Globus pallidus (tissue), 1 donor: ENCODE measurements at regions not wholly inside any gene's neighbourhood (a gene's known extent, or its start where the extent isn't known, plus 50 kb on each side); places are given as distances from the start of the nearest gene placed in this dataset.

Source experiments
- DNase-seq: peaks from one replicate; pipeline ENCODE4 v3.0.0-alpha.2; 2015; ENCODE audit warnings: low spot score

DNA sequence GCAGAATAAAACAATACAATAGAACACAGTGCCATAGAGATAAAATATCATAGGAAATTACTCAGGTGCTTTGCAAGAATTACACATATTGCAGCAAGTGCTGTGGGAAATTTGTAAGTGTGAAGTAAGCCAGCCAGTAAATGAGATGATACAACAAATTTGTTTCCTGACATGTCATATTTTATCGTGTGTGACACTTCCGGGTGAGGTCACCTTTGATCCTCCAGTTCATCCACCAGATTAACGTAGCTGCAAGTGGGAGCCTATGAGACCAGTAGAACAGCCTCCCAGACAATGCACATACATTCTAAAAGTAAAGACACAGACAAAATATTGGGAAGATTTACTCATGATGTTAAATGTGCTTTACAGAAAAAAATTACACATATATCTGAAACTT lies 72.2 kb downstream of the PRDM9 start:
- DNase-seq: no peak

DNA sequence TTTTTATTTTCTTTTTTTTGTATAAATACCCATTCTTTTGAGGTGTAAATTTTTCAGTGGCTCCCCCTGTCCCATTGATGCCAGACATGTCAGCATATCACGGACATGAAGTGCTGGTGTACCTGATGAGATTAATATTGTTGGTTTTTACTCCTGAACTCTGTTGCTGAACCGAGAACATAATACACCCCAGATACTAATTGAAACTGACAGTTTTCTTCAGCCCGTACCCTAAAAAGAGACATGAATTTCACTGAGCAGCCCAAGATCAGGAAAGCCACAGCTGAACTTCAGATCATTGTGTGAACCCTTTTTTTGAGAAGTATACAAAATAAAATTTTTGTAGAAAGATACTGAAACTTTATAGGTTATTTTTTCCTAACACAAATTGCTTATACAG lies 75.7 kb downstream of the PRDM9 start:
- DNase-seq: no peak

DNA sequence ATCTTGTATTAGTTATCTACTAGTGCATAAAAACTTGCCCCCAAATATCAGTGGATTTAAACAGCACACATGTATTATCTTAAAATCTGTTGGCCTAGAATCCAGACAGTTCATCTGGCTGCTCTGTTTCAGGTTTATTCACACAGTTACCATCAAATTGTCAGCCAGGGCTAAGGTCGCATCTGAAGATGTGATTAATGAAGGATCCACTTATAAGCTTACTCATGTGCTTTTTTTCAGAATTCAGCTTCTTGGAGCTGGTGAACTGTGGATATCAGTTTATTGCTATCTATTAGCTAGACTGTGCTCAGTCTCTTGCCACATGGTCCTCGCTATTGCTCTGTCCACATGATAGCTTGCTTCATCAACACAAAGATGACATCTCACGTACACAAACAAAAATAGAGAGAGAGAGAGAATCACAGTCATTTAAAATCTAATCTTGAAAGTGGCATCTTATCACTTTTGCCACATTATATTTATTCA lies 81.5 kb downstream of the PRDM9 start:
- DNase-seq: no peak

DNA sequence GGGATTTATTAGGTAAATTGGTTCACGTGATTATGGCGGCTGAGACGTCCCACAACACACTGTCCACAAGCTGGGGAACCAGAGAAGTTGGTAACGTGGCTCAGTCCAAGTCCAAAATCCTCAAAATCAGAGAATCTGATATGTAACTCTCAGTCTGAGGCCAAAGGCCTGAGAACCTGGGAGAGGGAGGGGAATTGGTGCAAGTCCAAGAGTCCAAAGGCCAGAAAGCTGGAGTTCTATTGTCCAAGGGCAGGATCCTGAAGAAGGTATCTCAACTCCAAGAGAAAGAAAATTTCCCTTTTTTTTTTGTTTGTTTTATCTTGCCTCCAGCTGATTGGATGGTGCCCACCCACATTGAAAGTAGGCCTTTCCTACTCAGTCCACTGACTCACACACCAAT lies 83.8 kb downstream of the PRDM9 start:
- DNase-seq: no peak

DNA sequence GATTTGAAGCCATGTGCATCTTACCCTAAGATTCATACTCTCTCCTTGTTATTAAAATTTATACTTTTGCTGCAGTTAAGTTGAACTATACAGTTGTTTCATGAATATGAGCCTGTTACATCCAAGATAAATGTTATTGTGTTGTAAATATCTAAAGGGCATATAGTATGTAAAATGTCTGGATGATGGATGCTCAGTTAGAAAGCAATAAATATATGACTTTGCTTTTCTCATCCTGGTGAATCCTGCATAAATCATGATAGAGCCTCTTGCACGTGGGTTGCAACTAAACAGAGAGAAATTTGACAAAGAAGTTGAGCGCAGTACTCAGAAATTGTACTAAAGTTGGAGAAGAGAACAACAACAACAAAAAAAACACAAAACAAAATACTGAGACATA lies 99.5 kb downstream of the PRDM9 start:
- no peak for DNase-seq

DNA sequence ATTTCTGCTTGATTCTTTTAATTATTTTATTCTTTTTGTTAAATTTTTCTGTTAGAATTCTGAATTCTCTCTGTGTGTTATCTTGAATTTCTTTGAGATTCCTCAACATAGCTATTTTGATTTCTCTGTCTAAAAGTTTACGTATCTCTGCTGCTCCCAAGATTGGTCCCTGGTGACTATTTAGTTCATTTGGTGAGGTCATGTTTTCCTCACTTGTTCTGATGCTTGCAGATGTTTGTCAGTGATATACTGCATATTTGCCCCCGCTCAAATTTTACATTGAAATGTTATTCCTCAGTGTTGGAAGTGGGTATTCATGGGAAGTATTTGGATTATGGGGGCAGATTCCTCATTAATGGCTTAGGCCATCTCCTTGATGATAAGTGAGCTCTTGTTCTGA lies 105.3 kb downstream of the PRDM9 start:
- DNase-seq: no peak

DNA sequence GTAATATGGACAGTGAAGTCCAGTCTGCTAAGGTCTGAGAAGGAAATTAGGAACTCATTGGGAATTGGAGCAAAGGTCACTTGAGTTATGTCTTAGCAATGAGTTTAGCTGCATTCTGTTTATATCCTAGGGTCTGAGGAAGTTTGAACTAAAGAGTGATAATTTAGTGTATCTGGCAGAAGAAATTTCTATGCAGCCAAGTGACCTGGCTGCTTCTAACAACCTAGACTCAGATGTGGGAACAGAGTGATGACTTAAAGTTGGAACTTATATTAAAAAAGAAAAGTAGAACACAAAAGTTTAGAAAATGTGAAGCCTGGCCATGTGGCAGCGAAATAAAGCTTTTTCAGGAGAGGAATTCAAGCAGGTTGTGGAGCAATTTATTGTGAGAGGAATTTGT lies 106.2 kb downstream of the PRDM9 start:
- no peak for DNase-seq

DNA sequence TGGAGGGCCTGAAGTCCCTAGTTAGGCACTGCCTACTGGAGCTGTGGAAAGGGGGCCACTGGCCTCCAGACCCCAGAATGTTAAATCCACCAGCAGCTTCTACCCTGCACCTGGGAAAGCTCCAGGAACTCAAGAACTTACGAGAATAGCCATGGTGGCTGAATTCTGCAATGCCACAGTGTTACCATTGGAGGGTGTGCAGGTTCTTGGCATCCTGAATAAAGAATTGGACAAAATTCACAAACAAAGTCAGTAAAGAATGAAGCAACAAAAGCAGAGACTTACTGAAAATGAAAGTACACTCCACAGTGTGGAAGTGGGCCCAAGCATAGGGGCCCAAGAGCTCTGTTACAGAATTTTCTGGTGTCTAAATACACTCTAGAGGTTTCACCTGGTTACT lies 107.0 kb downstream of the PRDM9 start:
- DNase-seq: no peak

DNA sequence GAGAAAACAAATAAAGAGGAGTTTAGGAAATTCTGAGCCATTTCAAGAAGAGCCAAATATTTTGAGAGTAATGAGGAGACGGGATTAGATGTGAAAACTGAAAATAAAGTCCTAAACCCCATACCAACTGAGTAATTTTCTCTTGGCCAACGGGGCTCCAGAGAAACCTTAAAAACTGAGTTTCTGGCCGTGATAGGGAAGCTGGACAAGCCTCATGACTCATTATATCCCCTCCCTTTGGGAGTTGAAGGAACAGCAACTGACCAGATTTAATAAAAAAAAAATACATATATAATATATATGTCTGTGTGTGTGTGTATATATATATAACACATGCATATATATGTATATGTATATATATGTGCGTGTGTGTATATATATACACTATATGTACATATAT lies 119.6 kb downstream of the PRDM9 start:
- DNase-seq: no peak

DNA sequence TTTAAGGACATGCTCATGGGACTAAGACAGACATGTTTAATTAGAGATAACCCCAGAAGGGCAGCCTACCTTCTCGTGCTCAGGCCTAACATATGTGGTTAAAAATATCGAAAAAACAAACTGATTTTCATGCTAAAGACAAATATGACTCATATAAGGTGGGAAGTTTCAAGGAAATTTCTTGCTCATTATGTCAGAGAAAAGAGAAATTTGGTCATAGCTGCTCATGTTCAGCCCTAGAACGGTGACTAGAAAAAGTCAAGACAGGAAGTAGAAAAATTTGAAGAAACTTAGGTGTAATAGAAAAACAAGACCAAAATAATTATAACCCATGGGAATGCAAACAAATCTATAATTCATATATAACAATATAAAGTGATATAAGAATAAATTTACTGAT lies 120.6 kb downstream of the PRDM9 start:
- no peak for DNase-seq

DNA sequence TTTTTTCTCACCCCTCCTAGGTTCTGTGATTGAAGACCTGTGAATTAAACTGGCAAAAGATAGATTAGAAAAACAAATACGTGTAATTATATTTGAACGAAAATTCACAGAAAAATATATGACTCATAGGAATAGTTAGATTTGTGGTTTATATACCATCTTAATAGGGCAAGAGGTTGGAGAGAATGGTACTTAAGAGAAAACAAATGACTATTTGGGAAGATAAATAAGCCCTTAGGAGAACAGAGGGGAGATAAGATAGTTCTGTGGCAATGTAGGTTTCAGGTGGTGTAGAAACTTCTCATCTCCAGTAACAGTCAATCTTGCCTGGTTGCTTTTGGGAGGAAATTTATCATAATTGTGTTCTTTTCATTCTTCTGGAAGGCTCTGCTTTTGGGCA lies 122.0 kb downstream of the PRDM9 start:
- DNase-seq: no peak

DNA sequence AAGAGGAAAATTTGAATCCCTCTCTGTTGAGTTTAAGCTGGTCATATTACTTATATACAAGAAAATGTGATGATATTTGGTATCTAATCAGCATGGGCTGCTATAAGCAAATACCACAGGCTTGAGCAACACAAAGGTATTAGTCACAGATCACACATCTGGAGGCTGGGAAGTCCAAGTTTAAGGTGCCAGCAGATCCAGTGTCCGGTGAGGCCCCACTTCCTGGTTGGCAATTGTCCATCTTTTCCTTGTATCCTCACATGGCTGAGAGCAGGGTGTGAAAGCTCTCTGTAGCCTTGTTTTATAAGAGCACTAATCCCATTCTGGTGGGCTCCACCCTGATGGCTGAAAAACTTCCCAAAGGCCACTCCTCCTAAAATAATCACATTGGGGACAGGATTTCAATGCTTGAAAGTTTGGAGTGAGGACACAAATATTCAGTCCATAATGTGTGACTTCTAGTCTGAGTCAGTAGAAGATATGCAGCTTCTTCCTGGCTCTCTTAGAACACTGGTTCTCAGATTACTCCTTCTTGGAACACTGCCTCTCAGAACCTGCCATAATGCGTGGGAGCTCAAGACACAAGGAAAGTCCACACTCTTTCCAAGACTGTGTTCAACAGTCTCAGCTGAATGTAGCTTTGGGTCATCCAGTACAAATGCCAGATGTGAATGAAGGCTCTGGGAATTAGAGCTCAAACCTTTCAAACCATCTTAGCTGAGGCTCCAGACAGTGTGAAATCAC lies 124.1 kb downstream of the PRDM9 start:
- no peak for DNase-seq

DNA sequence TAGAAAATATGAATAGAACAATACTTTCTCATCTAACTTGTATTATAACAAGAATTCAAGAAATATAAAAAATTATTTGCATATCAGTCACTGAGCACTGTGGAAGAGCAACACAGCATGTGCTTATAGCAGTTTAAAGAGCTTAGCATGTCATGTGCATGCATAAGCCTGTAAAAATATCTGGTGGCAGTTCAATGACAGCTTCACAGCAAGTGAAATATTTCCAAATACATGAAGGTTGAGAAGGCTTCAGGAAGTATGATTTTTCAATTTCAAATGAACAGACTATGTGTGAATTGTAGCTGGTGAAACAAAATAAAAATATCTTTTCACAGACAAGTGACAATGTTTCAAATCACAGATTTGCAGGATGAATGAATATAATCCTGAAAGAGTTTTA lies 128.5 kb downstream of the PRDM9 start:
- no peak for DNase-seq

DNA sequence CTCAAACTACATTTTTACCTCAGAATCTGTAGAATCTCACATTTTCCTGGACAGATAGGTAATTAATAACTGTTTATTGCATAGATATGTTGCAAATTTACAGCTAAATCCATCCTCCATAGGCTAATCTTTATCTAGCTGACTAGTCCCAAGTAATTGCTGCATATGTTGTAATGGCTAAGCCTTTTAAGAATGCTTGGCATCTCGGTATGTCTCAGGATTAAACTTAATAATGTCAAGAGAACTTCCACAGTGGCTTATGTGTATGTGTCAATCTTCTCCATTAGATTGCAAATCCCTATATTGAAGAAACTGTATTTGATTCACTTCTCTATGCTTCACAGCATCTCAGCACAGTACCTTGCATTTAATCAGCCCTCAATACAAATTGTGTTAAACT lies 131.9 kb downstream of the PRDM9 start:
- DNase-seq: no peak

DNA sequence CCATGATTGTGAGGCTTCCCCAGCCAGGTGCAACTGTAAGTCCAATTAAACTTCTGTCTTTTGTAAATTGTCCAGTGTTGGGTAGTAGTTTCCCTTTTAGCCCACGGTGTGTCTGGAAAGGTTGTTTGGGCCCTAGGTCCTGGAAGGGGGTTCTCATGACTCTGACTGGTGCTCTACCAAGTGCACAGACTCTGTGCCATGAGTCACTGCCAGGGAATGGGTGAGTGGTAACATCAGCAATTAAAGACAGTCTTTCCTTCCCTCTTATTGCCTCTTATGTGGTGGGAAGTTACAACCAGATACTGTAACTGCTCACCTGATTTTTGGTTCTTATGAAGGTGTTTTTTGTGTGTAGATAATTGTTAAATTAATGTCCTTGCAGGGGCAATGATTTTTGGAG lies 141.2 kb downstream of the PRDM9 start:
- no peak for DNase-seq

DNA sequence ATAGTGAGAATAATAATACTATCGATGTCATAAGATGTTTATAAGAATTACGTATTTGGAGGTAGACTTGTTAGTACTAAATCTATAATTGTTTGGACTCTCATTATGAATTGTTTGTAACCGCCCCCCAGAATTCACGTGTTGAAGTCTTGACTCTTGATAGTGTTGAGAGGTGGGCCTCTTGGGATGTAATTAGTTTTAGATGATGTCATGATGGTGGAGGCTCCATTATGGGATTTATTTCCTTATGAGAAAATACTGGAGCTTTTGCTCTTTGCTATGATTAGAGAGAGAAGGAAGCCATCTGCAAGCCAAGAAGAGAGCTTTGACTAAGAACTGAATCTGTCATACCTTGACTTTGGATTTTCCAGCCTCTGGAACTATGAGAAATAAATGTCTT lies 142.2 kb downstream of the PRDM9 start:
- no peak for DNase-seq

DNA sequence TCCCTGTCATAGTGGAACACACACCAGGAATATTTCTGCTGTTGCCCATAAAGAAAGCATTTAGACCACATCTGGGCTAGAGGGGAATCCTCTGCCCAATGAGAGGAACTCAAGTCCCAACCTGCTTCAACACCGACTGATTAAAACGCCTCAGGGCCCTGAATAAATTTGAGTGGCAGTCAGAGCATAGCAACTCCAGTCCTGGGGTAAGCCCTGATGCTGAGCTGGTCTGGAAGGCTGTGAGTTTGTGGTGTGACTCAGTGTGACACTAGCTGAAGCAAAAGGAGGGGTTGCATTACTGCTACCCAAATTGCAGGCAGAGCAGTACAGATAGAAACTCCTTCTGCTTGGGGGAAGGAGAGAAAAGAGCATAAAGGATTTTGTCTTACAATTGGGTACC lies 148.3 kb downstream of the PRDM9 start:
- DNase-seq: no peak

DNA sequence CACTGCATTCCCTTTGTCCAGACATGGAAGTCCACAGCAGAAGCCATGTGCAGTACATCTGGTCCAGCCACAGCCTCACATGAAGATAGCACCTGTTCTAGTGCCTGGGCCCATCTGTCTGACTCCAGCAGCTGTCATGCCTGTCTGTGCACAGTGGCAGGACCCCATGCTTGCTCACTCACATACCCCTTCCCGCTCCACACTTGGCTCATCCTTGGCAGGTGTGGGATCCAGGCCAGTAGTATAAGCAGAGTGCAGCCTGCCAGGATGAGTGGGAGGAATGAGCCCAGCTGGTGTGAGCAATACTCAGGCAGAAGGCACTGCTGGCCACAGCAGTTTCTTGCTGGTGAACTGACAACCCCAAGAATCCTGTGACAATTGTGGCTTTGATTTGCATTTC lies 168.0 kb downstream of the PRDM9 start:
- DNase-seq: no peak

DNA sequence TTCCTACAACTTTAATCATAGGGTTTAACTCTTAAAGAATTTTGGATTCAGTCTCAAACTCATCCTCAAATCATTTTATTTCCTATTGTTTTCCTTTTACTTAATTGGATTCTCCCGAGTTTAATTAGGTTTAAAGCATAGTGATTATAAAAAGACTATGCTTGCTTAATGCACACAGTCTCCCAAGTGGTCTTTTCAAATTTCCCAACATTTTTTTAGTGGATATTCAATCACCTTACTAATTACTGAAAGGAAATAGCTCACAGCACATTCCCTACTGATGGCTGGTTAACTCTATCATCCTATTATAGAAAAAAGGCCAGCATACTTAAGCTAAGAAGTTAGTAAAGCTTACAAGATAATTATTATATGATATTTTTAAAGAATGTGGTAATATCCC lies 170.6 kb downstream of the PRDM9 start:
- no peak for DNase-seq

DNA sequence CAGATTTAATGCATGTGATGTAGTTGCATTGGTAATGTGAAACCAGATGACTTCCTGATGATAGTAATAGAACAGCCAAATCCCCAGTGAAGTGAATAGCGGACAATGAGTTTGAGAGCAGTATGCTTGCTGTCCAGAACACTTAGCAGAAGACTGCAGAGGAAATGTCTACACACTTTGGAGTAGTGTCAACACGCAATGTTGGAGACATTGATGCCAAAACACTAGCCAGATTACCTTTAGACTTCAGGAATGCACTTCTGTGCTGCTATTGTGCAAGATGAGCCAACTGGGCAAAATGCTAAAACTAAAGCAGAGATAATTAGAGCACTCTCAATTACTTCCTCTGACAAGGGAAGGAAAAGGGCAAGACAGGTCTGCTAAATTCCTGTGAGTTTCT lies 176.7 kb downstream of the PRDM9 start:
- no peak for DNase-seq

DNA sequence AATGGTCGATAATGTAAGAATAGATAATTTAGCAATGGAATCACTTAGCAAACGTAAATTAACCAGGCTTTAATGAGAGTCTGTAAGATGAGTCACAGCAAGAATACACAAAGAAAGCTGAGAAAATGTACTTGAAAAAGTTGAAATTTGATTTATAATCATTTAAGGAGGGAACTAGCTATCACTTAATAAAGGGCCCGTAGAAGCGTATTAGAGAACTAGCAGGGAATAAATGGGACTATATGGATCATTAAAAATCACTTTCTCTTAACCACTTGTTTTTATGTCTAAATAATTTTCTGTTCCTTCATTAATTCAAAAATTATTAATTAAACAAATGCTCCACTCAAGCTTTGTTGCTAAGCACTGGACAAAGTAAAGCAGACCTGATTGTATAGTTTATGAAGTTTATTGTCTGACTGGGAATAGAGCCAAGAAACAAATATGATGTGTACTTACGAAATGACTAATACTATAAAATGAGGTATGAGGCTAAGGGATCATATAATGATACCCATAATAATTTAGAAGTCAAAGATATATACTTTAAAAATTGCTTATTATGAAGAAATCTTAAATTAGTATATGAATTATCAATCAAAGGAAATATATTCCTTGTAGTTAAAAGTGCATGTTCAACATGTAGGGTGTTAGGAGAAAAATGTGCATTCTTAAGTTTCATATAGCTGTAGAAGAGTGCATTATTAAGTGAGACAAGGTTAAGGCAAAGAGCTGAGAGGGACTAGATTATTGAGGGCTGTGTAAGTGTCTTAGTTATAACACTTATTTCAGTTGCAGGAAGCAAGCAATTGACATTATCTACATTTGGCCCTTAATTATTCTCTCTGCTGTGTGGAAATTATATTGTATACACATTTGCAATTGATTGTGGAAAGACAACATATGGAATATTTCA lies 196.8 kb downstream of the PRDM9 start:
- no peak for DNase-seq

DNA sequence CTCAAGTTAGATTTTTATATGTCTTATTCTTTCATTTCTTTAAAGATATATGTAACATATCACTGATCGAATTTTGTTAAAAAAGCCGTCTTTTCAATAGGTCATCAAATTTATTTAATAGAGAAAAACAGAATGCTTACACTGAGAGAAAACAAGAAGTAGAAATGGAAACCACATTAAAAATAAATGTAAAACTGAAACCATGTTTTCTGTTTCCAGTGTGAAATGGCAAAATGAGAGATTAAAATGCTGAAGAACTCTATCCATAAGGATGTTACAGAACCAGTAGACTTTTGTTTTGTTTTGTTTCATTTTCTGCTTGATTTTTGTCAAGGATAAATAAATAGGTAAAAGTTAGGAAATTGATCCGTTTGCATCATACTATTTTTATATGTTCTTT lies 210.1 kb downstream of the PRDM9 start:
- no peak for DNase-seq

DNA sequence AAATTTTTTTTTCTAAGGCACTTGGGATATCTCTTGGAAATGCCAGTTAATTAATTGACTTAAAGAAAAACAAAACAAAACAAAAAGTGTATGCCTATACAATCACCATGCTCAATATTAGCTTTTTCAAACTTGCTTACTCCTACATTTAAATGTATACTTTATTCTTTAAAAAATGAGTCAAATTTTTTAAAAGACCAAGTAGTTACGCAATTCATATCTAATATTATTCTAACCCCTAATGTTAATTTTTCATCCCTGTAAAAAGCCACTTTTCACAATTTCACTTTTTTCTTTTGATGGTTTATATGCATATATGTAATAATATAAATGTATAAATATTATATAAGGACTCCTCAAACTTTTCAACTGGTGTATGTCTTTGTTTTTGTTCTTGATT lies 211.2 kb downstream of the PRDM9 start:
- no peak for DNase-seq
